ENCODE measurements at regions not wholly inside any gene's neighbourhood (a gene's known extent, or its start where the extent isn't known, plus 50 kb on each side); places are given as distances from the start of the nearest gene placed in this dataset.
"Not testable (repeated sequence)": the region's sequence is repeated elsewhere in the genome, so short reads cannot be mapped to it uniquely, and the experiment has no call there.

- no peak for DNase-seq
Measured at GRCh38 chrX:39418731-39419638, 617.7 kb downstream of the MID1IP1 start.

GRCh38 chrX:39421006-39421405 is 619.7 kb downstream of the MID1IP1 start:
- DNase-seq, result no peak

DNA sequence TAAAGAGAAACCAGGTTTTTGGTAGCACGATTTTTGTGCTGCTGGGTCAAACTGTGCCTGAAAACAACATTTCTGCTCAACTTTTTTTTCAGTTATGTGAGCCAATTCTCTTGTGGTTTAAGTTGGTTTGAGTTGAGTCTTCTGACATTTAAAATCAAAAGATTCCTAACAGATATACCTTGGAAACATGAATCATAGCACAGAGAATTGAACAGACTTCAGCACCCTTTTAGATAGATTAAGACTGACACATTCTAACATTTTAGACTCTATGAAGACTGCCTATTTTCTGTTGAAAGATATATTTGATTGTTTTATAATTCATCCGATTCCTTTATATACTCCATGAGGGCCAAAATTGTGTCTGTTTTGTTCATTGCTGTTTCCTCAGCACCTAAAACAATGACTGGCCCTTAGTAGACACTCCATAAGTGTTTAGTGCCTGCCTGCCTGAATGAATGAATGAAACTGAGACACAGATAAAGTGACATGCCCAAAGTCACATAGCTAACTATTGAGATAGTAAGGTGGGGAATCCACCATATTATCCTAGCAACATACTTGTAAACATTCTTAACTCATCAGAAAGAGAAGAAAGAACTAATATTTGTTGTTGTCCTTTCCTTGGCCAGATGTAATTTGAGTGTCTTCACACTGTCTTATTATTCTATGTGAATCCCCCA is 624.0 kb downstream of the MID1IP1 start:
- DNase-seq, result no peak

- no peak for DNase-seq
Measured at GRCh38 chrX:39426101-39426500, 624.8 kb downstream of the MID1IP1 start.

DNA sequence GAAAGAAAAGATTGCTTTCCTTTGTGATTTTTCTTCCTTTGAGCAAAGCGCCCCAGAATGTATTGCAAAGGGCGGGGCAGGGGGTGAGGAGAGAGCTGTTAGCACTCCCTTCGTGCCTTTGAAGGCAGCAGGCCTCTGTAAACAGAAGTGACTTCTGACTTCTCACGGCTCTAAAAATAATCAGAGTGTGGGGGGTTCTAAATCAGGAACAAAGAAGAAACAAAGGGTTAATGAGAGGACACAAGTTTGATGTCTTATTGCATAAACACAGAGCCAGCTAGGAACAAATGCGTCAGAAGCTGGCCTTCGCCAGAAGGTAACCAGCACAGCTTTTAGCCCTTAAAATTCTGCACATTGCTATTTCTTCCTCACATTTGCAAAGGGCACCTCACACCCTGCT is 626.2 kb downstream of the MID1IP1 start:
- DNase-seq, result no peak

DNA sequence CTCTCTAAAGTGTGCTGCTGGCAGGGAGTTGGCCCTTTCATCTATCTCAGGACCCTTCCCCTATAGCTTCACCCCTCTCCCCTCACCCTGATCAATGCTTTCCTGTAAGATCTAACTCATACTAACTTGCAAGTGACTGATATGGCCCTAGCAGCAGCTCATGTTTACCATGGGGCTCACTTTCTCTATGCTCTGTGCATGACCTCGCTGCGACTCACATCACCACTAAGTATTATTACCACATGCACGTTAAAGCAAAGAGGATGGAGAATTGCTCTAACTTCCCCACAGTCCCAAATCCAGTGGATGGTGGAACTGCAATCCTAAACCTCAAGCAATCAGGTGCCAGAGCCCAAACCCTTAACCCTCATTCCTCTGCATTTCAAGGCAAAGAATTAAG is 626.6 kb downstream of the MID1IP1 start:
- DNase-seq, result no peak

- no peak for DNase-seq
Measured at GRCh38 chrX:39430551-39430950, 629.3 kb downstream of the MID1IP1 start.

GRCh38 chrX:39431893-39432292 is 630.6 kb downstream of the MID1IP1 start:
- DNase-seq, result no peak

GRCh38 chrX:39434671-39435070 is 633.4 kb downstream of the MID1IP1 start:
- not testable (repeated sequence) for DNase-seq

GRCh38 chrX:39436538-39436937 is 635.3 kb downstream of the MID1IP1 start:
- not testable (repeated sequence) for DNase-seq

GRCh38 chrX:39437670-39438441 is 636.6 kb downstream of the MID1IP1 start:
- DNase-seq, result no peak

DNA sequence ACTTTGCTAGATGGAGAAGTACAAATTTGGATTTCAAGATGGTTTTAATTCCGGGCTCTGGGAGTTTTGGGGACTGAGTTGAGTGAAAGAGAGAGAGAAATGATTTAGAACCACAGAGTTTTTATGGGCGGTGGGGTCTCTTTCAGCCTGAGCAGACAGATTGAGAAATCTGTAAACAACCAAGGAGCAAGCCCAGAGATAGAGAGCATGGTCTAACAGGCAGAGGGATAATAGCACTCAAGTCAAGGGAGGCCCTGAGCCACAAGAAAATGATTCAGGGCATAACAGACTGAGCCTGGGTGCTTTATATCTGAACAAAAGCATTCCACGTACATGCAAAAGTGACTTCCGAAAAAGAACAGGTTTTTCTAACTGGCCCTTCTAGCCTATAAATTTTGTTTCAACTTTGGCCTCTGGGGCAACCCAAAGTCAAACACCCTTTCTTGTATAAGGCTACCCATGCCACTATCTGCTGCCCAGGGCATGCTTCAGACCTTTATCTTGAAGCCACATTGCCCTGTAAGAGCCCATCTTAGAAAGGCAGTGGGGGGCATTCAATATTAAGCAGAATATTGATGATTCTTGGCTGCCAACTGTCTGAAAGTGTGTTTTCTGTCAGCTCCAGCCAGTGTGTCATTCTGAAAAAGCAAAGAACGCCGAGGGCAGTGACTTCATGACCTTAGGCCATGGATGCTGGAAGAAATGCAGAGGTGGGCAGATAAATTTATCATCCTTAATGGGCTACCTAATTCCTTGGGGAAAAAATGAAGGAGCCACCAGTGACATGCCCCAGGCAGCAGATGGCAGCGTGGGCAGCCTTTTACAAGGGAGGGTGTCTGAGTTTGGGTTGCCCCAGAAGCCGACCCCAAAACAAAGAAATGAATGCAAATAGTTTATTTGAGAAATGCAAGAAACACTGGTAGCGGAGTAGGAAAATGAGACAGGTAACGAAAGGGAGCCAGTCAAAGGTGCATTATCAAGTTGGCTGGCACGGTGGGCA is 637.6 kb downstream of the MID1IP1 start:
- no peak for DNase-seq

DNA sequence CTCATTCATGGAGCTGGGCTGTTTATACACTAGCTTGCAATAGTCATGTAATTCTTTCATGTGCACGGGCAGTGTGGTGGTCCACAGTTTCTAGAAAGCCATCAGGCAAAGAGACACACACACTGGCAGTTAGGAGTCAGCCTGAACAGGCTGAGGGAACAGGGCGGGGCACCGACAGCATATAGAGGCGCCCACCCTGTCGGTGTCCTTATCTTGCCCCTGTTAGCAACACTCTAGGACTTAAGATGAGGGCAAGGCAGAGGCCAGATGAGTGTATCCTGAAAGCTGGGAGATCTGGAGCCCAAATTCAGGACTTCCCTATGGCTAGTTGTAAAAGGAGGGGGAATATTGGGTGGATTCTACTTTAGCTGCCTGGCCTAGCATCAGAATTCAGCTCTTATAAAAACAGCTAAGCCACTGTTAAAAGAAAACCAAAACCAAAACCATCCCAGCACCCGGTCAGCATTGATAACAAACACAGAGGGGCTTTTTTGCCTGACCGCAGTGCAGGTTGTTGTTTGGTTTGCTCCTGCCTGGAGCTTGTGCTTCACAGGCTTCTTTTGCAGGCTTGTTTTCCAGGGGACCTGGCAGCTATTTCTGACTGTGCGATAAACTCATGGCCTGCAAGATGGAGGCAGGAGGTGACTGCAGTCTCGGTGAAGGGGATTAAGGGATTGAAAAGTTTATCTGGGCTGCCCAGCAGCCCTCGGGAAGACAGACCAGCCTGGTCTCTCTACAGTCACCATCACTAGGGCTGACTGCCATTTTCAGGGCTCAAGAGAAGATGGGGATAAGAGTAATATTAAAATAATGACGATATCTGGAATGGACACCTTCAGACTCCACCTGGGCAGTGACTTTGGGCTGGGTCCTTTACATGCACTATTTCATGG is 638.9 kb downstream of the MID1IP1 start:
- no peak for DNase-seq

- no peak for DNase-seq
Measured at GRCh38 chrX:39440799-39441284, 639.6 kb downstream of the MID1IP1 start.

- DNase-seq, result no peak
Measured at GRCh38 chrX:39442332-39442731, 641.1 kb downstream of the MID1IP1 start.

DNA sequence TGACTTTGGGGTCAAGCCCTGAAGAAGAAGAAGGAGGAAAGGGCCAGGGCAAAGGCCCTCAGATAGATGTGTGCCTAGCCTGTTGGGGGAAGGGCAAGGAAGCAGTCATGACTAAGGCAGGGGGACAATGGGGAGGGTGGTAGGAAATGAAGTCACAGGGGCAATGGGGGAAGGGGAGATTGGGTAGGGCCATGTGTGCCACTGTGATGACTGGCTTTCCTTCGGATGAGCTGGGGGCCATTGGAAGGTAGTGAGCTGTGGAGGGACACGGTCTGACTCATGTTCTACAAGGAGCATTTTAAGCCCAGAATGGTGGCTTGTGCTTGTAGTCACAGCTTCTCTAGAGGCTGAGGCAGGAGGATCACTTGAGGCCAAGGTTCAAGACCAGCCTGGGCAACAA is 642.0 kb downstream of the MID1IP1 start:
- DNase-seq, result no peak

DNA sequence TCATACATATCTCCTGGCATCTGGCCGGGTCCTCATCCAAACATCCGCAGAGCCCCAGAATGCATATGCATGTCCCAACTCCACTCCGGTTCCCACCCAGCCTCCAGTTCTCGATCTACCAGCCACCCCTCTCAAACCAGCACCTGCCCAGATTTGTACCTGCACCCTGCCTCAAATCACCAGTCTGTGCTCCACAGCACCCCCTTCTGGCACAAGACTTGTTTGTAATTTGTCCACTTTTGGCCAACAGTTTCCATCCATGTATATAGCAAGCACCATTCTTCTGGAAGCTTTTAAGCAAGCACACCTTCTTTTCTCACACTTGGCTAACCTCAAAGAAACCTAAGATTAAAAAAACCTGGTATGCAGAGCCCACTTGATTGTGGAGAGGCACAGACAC is 644.1 kb downstream of the MID1IP1 start:
- DNase-seq, result no peak

- DNase-seq, result no peak
Measured at GRCh38 chrX:39449352-39449751, 648.1 kb downstream of the MID1IP1 start.

- no peak for DNase-seq
Measured at GRCh38 chrX:39450234-39450977, 647.4 kb downstream of the BCOR start.

DNA sequence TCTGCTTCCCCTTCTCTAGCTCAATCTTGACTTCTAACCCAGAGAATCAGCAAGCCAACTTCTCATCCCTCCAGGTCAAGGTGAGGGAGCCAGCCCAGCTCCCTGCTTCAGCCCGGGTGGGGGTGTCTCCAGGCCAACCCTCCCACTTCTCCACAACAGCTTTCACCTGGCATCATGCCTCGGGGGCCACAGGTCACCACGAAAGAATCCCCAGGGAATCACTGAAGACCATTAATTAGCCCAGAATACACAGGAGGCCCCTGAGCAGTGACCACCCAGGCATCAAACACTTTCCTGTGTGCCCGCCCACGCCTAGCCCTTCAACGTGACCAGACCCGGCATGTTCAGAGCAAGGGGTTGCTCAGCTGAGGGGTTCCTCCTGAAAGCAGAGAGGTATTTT is 646.7 kb downstream of the BCOR start:
- DNase-seq, result no peak

Measured in NCI-H187 treated with DMSO at 0.1 percent for 48 hours (cell line).